ENCODE measurements at regions not wholly inside any gene's neighbourhood (a gene's known extent, or its start where the extent isn't known, plus 50 kb on each side); places are given as distances from the start of the nearest gene placed in this dataset.

- DNase-seq, result no peak
- intact Hi-C loops (cut with DNase I), result no loop called here
Observed at GRCh38 chr15:38871638-38872037, 307.0 kb upstream of the RASGRP1 start.

GRCh38 chr15:38872732-38873131, 308.1 kb upstream of the RASGRP1 start:
- intact Hi-C loops (cut with DNase I), result no loop called here
- no peak for DNase-seq

GRCh38 chr15:38873158-38873557, 308.5 kb upstream of the RASGRP1 start:
- intact Hi-C loops (cut with DNase I), result no loop called here
- no peak for DNase-seq

GRCh38 chr15:38874464-38874863, 309.9 kb upstream of the RASGRP1 start:
- no peak for DNase-seq
- intact Hi-C loops (cut with DNase I), result no loop called here

- DNase-seq, result no peak
- intact Hi-C loops (cut with DNase I), result no loop called here
Observed at GRCh38 chr15:38876211-38876610, 311.6 kb upstream of the RASGRP1 start.

- intact Hi-C loops (cut with DNase I), result no loop called here
- DNase-seq, result no peak
Observed at GRCh38 chr15:38876621-38877020, 312.0 kb upstream of the RASGRP1 start.

GRCh38 chr15:38877471-38877870, 312.9 kb upstream of the RASGRP1 start:
- intact Hi-C loops (cut with DNase I), result no loop called here
- DNase-seq, result no peak

- intact Hi-C loops (cut with DNase I), result no loop called here
- DNase-seq, result no peak
Observed at GRCh38 chr15:38878026-38878425, 313.4 kb upstream of the RASGRP1 start.

- intact Hi-C loops (cut with DNase I), result no loop called here
- no peak for DNase-seq
Observed at GRCh38 chr15:38878926-38879325, 314.3 kb upstream of the RASGRP1 start.

- intact Hi-C loops (cut with DNase I), result no loop called here
- no peak for DNase-seq
Observed at GRCh38 chr15:38879909-38880471, 315.4 kb upstream of the RASGRP1 start.

GRCh38 chr15:38882221-38882620, 317.6 kb upstream of the RASGRP1 start:
- intact Hi-C loops (cut with DNase I), result no loop called here
- no peak for DNase-seq

- DNase-seq, result no peak
- intact Hi-C loops (cut with DNase I), result no loop called here
Observed at GRCh38 chr15:38883987-38884386, 319.4 kb upstream of the RASGRP1 start.

- DNase-seq, result no peak
- intact Hi-C loops (cut with DNase I), result no loop called here
Observed at GRCh38 chr15:38885001-38885400, 320.4 kb upstream of the RASGRP1 start.

- intact Hi-C loops (cut with DNase I), result no loop called here
- DNase-seq, result no peak
Observed at GRCh38 chr15:38885471-38885952, 320.9 kb upstream of the RASGRP1 start.

GRCh38 chr15:38886315-38887163, 321.9 kb upstream of the RASGRP1 start:
- intact Hi-C loops (cut with DNase I), result no loop called here
- DNase-seq, result no peak

GRCh38 chr15:38888701-38889221, 324.1 kb upstream of the RASGRP1 start:
- DNase-seq, result no peak
- intact Hi-C loops (cut with DNase I), result no loop called here

- DNase-seq, result no peak
- intact Hi-C loops (cut with DNase I), result no loop called here
Observed at GRCh38 chr15:38890194-38890593, 325.6 kb upstream of the RASGRP1 start.

GRCh38 chr15:38893925-38894242, 329.3 kb upstream of the RASGRP1 start:
- no peak for DNase-seq
- intact Hi-C loops (cut with DNase I), result no loop called here

GRCh38 chr15:38894243-38894948, 329.8 kb upstream of the RASGRP1 start:
- intact Hi-C loops (cut with DNase I), result no loop called here
- no peak for DNase-seq

- intact Hi-C loops (cut with DNase I), result no loop called here
- no peak for DNase-seq
Observed at GRCh38 chr15:38895326-38896255, 331.0 kb upstream of the RASGRP1 start.

Data from posterior cingulate gyrus (tissue), 11 donors.